ENCODE measurements at regions not wholly inside any gene's neighbourhood (a gene's known extent, or its start where the extent isn't known, plus 50 kb on each side); places are given as distances from the start of the nearest gene placed in this dataset.

DNA sequence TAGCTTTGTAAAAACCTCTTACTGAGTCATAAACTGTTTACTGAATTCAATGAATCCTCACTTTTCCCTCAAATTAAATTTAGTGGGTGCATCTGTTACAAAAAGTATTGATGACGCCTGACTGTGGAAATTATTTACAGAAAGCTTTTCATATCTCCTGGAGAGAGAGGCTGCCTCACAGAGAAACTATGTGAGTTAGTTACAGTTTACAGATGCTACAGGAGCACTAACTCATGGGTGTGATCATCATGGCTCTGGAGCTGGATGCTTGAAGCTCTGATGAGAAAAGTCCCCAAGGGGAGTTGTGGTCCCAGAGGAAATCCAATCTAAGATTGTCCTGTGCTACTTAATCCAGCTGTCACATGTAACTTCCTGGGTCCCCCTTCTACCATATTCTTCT is 590.8 kb downstream of the LMO7 start:
- DNase-seq (ENCODE audit: low spot score in 2 of 2), result no peak
- no peak overlapping the region for H3K4me3 ChIP-seq (ENCODE audit: low read depth, poor library complexity, severe bottlenecking)
- WGBS, 2 donors, result 78 to 84% methylated on average over 1 of the region's 1 CpG
- TF ChIP-seq, protein P1, sequence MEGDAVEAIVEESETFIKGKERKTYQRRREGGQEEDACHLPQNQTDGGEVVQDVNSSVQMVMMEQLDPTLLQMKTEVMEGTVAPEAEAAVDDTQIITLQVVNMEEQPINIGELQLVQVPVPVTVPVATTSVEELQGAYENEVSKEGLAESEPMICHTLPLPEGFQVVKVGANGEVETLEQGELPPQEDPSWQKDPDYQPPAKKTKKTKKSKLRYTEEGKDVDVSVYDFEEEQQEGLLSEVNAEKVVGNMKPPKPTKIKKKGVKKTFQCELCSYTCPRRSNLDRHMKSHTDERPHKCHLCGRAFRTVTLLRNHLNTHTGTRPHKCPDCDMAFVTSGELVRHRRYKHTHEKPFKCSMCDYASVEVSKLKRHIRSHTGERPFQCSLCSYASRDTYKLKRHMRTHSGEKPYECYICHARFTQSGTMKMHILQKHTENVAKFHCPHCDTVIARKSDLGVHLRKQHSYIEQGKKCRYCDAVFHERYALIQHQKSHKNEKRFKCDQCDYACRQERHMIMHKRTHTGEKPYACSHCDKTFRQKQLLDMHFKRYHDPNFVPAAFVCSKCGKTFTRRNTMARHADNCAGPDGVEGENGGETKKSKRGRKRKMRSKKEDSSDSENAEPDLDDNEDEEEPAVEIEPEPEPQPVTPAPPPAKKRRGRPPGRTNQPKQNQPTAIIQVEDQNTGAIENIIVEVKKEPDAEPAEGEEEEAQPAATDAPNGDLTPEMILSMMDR (IDR thresholded peaks at IDR 0.05), result no peak
- no peak for TF ChIP-seq POLR2A (IDR thresholded peaks at IDR 0.05)
- intact Hi-C loops (cut with DNase I; ENCODE audit: low total_unique reads), result no loop called here

DNA sequence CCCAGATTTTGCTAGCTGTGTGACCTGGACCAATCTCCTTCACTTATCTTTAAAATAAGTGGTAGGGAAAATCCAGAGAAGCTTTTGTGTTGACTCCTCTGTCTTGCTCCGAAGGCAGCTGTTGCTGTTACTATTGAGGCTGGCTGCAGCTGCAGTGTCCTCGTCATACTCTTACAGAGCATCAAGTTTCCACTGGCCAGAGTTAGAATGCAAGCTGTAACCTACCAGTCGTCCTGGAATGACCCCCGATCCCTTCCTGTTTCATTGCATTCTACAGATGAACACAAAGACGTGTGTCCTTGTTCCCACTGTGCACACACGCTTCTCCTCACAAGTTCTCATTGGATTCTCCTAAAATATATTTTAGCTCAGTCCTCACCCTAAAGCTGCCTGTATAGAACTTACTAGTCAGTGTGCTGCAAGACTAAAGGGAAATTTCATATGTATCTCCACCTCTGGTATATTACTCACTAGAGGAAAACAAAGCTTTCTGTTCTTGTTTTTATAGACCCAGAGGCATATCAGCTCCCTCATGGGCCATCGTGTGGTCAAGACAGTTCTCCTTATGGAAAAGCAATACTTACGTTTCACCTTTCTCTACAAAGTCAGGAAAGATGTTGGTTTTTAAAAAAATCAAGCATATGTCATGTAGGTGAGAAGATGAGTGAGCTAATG is 589.8 kb downstream of the LMO7 start:
- no peak for TF ChIP-seq POLR2A (IDR thresholded peaks at IDR 0.05)
- TF ChIP-seq, protein P1 (IDR thresholded peaks at IDR 0.05), result no peak
- WGBS, 2 donors, result 55 to 56% methylated on average over 8 of the region's 8 CpGs
- intact Hi-C loops (cut with DNase I; ENCODE audit: low total_unique reads), result no loop called here
- no peak overlapping the region for H3K4me3 ChIP-seq (ENCODE audit: low read depth, poor library complexity, severe bottlenecking)
- DNase-seq (ENCODE audit: low spot score in 2 of 2), result no peak

DNA sequence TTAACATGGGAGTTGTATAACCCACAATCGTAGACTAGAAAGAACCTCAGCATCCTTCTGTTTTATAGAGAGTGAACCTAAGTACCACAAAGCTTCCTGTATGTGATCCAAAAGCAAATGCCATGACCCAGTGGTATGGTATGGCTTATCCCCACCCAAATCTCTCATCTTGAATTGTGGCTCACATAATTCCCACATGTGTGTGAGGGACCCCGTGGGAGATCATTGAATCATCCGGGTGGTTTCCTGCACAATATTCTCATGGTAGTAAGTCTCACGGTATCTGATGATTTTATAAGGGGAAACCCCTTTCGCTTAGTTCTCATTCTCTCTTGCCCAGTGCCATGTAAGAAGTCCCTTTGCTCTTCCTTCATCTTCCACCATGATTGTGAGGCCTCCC is 587.9 kb downstream of the LMO7 start:
- DNase-seq (ENCODE audit: low spot score in 2 of 2), result no peak
- TF ChIP-seq POLR2A (IDR thresholded peaks at IDR 0.05), result no peak
- TF ChIP-seq, protein P1 (IDR thresholded peaks at IDR 0.05), result no peak
- 86 to 93% methylated on average over 5 of the region's 5 CpGs for WGBS, 2 donors
- no peak overlapping the region for H3K4me3 ChIP-seq (ENCODE audit: low read depth, poor library complexity, severe bottlenecking)
- intact Hi-C loops (cut with DNase I; ENCODE audit: low total_unique reads), result no loop called here

DNA sequence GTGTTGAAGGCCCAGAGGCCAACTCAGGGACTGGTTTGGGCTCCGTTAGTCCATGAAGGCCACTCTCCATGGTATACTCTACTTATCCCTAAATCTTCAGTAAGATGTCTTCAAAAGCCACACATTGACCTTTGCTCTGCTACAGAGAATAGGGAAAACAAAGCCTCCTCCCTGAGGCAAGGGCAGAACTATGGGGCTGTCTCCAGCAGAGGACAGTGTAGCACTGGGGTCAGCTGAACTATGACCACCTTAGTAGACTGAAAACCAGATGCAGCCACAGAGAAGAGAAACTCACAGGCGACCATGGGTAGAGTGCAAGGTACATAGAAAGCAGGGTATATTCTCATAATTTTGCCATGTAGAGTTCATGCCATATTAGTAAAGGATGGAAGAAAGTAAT is 587.4 kb downstream of the LMO7 start:
- WGBS, 2 donors, result 87% methylated on average over 2 of the region's 2 CpGs
- no peak for DNase-seq (ENCODE audit: low spot score in 2 of 2)
- H3K4me3 ChIP-seq (ENCODE audit: low read depth, poor library complexity, severe bottlenecking), result no peak overlapping the region
- no peak for TF ChIP-seq POLR2A (IDR thresholded peaks at IDR 0.05)
- TF ChIP-seq, protein P1 (IDR thresholded peaks at IDR 0.05), result no peak
- intact Hi-C loops (cut with DNase I; ENCODE audit: low total_unique reads), result no loop called here

DNA sequence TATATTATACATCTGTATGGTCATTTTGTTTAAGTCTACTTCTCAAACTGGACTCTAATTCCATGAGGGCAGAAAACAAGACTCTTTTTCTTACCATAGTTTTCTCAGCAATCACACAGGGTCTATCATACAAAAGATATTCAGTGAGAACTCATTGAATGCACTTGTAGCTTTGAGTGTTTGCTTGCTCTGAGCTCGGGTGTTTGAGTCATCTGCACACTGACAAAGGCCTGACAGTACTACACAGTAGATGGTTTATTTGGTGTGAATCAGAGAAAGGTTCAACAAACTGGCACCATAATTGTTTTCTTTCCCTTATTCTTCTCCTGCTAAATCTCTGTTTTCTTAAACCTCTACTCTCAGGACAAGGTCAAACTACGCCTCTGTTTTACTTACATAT is 586.4 kb downstream of the LMO7 start:
- no peak for TF ChIP-seq POLR2A (IDR thresholded peaks at IDR 0.05)
- TF ChIP-seq, protein P1 (IDR thresholded peaks at IDR 0.05), result no peak
- DNase-seq (ENCODE audit: low spot score in 2 of 2), result no peak
- intact Hi-C loops (cut with DNase I; ENCODE audit: low total_unique reads), result no loop called here
- 72 to 90% methylated on average over 2 of the region's 2 CpGs for WGBS, 2 donors
- H3K4me3 ChIP-seq (ENCODE audit: low read depth, poor library complexity, severe bottlenecking), result no peak overlapping the region

DNA sequence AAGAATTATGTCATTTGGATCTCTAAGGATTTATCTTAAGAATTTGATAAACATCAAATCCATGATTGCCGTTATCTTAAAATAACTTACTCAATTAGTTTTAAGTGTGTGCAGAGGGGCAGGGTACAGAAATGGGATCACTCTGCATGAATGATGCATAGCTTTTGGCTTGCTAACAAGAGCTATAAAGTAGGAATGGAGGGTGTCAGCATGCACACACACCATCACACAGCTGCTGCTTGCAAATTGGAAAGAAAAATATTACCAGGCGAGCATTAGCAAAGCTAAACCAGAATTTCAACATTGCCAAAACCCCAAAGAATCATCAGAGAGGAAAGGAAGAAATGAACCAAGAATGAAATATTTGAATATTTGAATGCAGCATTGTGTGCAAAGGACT is 580.6 kb downstream of the LMO7 start:
- no peak for TF ChIP-seq POLR2A (IDR thresholded peaks at IDR 0.05)
- TF ChIP-seq, protein P1 (IDR thresholded peaks at IDR 0.05), result no peak
- no peak overlapping the region for H3K4me3 ChIP-seq (ENCODE audit: low read depth, poor library complexity, severe bottlenecking)
- intact Hi-C loops (cut with DNase I; ENCODE audit: low total_unique reads), result no loop called here
- WGBS, 2 donors, result 31 to 44% methylated on average over 2 of the region's 2 CpGs
- DNase-seq (ENCODE audit: low spot score in 2 of 2), result no peak
